ENCODE measurements at regions not wholly inside any gene's neighbourhood (a gene's known extent, or its start where the extent isn't known, plus 50 kb on each side); places are given as distances from the start of the nearest gene placed in this dataset.

DNA sequence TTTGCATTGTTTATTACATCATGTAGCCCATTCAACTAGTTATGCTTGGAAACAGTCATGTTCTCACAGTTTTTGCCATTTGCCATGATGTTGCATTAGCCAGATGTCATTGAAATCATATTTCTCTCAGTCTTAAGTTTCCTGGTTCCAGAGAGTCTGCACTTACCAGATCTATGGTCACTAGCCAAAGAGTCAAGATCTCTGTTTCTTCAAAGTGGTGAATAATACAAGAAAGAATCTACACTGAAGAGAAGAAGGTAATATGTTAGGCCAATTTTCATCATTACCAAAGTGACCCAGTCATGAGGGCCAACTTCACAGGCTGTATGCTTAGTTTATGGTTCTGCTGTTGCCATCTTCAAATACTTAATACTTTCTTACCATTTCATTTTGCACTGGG lies 89.0 kb upstream of the PHYHIPL start (continued):
- no peak for TF ChIP-seq SPI1 (IDR thresholded peaks at IDR 0.05; ENCODE audit: borderline replicate concordance, insufficient read depth, low read depth, low read length)
- TF ChIP-seq SIN3A (IDR thresholded peaks at IDR 0.05; ENCODE audit: low read depth, low read length) = no peak
- TF ChIP-seq STAT3 (IDR thresholded peaks at IDR 0.05; ENCODE audit: low read depth, low read length) = no peak
- TF ChIP-seq, protein P1, sequence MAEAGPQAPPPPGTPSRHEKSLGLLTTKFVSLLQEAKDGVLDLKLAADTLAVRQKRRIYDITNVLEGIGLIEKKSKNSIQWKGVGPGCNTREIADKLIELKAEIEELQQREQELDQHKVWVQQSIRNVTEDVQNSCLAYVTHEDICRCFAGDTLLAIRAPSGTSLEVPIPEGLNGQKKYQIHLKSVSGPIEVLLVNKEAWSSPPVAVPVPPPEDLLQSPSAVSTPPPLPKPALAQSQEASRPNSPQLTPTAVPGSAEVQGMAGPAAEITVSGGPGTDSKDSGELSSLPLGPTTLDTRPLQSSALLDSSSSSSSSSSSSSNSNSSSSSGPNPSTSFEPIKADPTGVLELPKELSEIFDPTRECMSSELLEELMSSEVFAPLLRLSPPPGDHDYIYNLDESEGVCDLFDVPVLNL (IDR thresholded peaks at IDR 0.05; ENCODE audit: low read depth, low read length) = no peak
- no peak for TF ChIP-seq CUX1 (IDR thresholded peaks at IDR 0.05; ENCODE audit: insufficient replicate concordance, low read depth, low read length)
- no peak for TF ChIP-seq PML (IDR thresholded peaks at IDR 0.05; ENCODE audit: low read length)

All from GM12878 (cell line).